ENCODE measurements at regions not wholly inside any gene's neighbourhood (a gene's known extent, or its start where the extent isn't known, plus 50 kb on each side); places are given as distances from the start of the nearest gene placed in this dataset.

- FAIRE-seq, result no peak
- no peak for DNase-seq (ENCODE audit: extremely low spot score, insufficient read length, low read depth)
Observed at GRCh38 chr5:167595196-167595595, 696.2 kb upstream of the WWC1 start.

- FAIRE-seq (no peak), DNase-seq (ENCODE audit: extremely low spot score, insufficient read length, low read depth) (no peak)
Observed at GRCh38 chr5:167598166-167598565, 693.3 kb upstream of the WWC1 start.

DNA sequence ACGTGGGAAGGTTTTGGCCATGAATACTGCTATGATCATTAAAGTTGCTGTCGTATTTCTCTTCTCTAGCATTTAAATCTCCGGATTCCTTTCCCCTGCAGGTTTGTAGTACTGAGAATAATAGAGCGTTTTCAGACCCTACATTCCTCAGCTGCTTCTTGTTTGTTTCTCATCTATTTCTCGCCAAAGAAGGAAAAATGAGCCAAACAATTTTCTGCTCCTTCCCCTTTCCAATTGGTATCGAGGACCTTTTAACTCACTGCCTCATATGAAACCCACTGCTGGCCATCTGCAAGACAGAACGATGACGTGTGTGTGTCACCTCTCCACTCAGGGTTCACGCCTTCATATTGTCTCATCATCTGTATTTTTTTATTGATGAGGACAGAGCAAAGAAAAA is 689.4 kb upstream of the WWC1 start:
- FAIRE-seq (no peak), DNase-seq (ENCODE audit: extremely low spot score, insufficient read length, low read depth) (no peak)

DNA sequence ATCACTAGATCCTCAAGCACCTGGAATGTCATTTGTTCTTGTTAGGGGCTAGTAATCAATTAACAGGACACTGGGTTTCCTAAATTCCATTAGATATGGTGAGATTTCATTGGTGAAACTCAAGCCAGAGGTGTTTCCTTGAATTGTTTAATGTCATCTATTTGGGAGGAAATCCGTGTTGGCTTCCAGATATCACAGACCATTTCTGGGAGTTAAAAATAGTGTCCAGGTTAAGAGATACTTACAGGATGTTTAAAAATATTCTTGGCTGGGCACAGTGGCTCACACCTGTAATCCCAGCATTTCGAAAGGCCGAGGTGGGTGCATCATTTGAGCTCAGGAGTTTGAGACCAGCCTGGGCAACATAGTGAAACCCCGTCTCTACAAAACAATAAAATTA is 688.3 kb upstream of the WWC1 start:
- DNase-seq (ENCODE audit: extremely low spot score, insufficient read length, low read depth) (no peak), FAIRE-seq (no peak)

- no peak for DNase-seq (ENCODE audit: extremely low spot score, insufficient read length, low read depth)
- no peak for FAIRE-seq
Observed at GRCh38 chr5:167608390-167609272, 682.8 kb upstream of the WWC1 start.

DNA sequence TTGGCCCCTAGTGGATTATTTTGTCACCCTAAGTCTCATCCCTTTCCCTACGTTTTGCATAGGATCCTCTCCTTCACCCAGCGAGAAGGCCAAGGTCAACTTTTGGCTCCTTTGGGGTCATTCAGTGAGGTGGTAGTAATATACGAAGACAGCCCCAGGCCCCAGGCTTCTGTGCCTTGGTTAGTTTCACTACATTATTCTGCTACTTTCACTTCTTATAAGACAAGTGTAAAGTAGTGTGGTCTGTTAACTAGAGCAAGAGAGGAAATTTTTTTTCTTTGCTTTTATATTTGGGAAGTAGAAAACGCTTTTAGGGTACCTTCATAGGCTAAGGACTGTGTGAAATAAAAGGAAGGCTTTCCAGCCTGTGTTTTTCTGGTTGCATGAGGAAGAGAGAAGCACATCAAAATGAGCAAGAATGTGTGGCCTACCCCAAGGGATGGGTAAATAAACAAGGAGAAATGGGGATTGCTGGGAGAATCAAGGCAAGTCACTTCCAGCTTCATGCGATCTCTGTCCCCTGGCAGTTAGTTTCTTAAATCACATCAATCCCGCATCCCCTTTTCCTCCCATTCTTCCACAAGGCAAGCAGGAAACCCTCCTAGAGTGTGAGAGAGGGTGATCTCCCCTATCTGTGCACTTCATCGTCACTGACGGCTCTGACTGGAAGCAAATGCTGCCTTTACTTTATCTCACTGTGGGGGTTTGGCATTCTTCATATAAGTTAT is 677.0 kb upstream of the WWC1 start:
- FAIRE-seq, result no peak

GRCh38 chr5:167616043-167616890 is 675.2 kb upstream of the WWC1 start:
- FAIRE-seq, result no peak
- DNase-seq (ENCODE audit: extremely low spot score, insufficient read length, low read depth), result no peak

More for the DNA sequence above, 677.0 kb upstream of the WWC1 start:
- no peak for DNase-seq (ENCODE audit: extremely low spot score, insufficient read length, low read depth)

DNA sequence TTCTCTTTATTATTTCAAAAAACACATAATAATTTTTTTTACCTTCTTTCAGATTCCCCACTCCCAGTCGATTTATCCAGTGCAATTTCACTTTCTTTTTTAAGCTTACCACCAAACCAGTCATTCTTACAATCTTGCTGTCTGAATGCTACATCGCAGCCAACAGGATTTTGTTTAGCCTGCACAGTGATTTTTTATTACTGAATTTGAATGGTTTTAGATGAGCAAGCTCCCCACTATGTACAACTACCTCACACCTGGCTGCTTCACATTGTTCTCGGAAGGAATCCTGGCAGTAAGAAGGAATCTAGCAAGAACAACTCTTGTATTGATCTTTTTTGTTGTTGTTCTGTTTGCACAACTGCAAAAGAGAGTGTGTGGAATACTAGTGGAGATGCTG is 668.1 kb upstream of the WWC1 start:
- no peak for FAIRE-seq

DNA sequence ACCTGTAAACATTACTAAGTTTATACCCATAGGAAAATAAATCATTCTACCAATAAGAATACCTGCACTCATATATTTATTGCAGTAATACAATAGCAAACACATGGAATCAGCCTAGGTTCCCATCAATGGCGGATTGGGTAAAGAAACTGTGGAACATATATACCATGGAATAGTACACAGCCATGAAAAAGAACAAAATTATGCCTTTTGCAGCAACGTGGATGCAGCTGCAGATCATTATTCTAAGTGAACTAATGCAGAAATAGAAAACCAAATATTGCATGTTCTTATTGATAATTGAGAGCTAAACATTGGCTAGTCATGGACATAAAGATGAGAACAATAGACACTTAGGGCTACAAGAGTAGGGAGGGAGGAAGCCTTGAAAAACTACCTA is 667.4 kb upstream of the WWC1 start:
- FAIRE-seq (no peak), DNase-seq (ENCODE audit: extremely low spot score, insufficient read length, low read depth) (no peak)

More for the DNA sequence above, 668.1 kb upstream of the WWC1 start:
- DNase-seq (ENCODE audit: extremely low spot score, insufficient read length, low read depth), result no peak

DNA sequence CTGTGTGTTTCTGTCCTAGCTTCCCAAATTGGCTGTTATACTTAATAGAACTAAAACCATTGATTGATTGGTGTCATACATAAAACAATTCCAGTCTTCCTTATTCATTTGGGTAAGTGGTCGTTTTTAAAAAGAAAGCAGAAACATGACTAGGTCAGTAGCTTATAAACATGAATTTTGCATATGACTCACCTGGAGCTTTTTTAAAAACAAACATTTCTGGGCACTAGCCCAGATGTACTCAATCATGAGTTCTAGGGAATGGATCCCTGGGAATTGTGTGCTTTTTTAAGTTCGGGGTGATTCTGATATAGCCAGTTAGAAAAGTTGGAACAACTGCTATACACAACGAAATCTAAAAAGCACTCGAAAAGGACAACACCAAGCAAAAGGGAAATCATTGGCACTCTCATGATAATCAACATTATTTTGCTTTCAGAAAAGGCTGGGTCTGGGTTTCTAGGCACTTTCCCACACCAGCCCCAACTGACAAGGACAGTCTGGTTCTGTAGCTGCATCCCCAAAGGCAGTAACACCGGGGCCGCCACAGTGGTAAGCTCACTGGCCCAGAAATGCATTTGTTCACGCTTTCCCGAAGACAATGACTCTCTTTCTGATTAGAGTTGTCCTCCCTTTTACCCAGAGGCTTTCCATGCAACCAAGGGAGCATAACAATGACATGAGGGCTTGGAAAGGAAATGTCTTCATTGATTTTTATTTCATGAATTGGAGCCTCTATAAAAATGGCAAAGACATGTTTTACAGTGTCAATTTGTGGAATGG is 664.9 kb upstream of the WWC1 start:
- FAIRE-seq (no peak), DNase-seq (ENCODE audit: extremely low spot score, insufficient read length, low read depth) (no peak)

DNA sequence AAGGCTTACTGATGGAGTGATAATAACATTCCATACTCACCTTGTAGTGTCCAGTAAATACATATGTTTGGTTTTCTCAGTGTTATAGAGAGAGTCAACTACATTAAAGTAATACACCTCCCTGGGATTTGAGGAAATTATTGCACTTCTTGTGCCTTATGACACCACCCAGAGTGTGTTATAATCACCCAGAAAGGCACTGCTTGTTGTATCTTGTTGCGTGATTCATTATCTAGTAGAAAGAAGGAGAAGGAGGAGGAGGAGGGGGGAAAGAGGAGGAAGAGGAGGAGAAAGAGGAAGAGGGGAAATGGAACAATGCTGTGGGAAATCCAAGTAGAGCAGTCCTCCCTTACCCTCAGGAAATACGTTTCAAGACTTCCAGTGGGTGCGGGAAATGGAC is 661.8 kb upstream of the WWC1 start:
- FAIRE-seq (no peak), DNase-seq (ENCODE audit: extremely low spot score, insufficient read length, low read depth) (no peak)

DNA sequence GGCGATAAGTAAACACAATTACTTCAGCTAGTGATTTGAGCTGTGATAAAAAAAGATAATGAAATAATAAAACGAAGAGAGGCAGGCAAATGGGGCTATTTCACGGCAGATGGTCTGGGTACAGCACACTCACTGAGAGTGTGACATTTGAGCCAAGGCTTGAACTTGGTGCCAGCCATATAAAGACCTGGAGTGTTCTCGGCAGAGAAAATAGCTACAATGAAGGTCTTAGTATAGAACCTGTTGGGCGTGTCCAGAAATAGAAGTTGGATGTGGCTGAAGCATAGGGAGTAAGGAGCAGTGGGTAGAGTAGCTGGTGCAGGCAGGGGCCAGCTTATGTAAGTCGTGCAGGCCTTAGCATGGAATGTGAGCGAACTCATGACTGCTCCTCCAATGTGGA is 660.3 kb upstream of the WWC1 start:
- FAIRE-seq (no peak), DNase-seq (ENCODE audit: extremely low spot score, insufficient read length, low read depth) (no peak)

DNA sequence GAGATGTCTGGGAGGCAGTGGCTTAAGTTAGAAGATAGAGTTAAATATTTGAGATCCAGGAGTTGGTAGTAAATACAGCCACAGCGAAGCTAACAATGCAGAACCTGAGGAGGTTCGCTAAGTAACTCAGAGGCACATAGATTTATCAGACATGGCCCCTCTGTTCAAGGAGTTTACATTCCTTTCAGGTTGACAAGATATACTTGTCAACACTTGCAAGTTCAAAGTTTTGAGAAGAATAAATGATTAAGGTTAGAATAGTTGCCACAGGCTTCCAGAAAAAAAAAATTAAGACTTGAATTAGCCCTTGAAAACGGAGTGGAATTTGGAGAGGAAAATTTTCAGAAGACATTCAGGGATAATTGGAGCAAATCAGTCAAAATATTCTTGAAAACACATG is 658.3 kb upstream of the WWC1 start:
- DNase-seq (ENCODE audit: extremely low spot score, insufficient read length, low read depth) (no peak), FAIRE-seq (no peak)

DNA sequence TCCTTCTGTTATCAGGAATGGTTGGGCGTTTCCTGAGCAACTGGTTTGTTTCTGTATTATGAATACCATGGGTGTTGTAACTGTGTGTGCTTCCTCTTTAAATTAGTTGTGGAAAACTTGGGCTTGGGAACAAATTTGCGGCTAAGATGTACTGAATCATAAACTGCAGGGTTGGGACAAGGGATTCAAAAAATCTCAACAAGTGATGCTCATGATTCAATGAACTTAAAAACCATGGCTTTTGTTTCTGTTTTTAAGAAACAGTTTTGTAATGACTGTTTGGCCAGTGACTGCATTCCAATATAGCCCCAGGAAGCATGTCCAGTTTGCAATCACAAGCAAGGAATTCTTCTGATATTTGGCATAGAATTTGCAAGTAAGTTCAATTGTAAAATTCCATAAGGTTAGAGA is 657.5 kb upstream of the WWC1 start:
- DNase-seq (ENCODE audit: extremely low spot score, insufficient read length, low read depth) (no peak), FAIRE-seq (no peak)

DNA sequence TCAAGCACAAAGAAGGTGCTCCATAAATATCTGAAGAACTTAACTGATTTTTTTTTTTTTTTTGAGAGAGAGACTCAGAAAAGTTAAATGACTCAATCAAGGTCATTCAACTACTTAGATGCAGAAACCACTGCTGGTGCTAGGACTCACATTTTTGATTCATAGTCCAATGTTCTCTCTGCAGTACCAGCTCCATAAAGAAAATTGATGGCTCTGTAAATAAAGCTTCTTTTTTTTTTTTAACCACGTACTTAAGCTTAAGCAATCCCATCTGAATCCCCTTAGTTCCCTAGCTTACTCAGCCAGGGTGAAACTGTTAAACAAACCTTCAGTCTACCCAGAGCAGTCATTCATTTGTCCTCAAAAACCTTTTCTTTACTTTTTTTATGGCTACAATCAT is 657.0 kb upstream of the WWC1 start:
- no peak for DNase-seq (ENCODE audit: extremely low spot score, insufficient read length, low read depth)
- no peak for FAIRE-seq

DNA sequence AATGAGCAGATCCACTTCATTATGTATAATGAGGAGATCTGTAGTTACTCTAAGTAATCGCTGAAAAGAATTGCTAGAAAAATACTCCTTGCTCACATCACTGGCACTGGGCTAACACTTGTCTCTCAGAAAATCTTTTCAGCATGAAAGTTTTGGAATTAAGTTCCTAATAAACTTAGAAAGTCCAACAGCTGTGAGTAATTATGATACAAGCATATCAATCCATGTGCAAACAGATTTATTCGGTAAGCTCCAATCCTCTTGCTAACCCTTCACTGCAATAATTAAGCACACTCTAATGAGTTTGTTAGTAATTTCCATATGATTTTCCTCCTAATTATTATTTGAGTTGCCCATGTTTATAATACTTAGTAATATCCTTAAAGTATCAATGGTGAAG is 652.6 kb upstream of the WWC1 start:
- DNase-seq (ENCODE audit: extremely low spot score, insufficient read length, low read depth) (no peak), FAIRE-seq (no peak)

DNA sequence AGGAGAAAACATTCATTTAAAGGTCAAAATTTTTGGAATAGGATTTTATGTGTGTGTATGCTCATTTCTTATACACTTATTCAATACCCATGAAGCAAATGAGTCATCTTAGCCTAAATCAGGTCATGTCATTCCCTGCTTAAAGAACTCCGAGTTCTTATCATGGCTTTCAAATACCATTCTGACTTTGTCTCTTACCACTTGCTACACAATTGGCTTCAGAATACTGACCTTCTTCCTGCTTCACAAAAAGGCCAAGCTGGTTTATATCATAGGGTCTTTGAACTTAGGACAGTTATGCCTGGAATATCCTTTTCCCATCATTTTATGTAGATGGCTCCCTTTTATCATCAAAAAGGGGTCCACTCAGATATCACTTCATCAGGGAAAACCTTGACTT is 652.2 kb upstream of the WWC1 start:
- FAIRE-seq, result no peak
- DNase-seq (ENCODE audit: extremely low spot score, insufficient read length, low read depth), result no peak

DNA sequence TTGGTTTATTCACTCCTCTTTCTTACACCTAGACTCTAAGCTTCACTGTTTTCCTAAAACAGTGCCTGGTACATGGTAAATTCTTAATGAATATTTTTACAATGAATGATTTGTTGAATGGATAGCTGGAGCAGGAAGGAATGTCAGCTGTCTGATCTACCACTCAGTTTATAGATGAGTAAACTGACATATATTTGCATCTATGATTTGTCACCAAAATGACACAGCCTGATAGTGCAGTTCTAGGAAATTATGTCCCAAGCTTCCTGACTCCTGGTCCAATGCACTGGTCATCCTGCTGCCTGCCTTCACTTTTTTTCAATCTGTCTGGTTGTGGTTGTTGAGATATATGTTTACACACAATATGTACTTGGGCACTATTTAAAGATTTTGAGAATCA is 651.7 kb upstream of the WWC1 start:
- FAIRE-seq (no peak), DNase-seq (ENCODE audit: extremely low spot score, insufficient read length, low read depth) (no peak)

DNA sequence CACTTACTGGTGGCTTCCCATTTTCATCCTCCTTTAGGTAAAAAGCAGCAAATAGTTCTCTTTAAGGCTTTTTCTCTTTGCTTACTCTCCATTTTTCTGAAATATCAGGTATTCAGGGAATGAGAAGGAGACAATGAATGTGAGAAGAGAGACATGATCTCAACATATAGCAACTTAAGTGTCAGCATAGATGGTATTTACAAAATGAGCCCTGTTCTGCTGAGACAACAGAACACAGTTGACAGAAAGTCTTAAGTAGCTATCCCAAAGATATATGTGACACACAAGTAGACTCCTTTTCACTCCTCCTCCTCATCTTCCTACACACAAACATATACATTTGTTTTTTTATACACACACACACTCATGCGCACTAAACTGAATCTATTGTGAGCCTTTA is 649.3 kb upstream of the WWC1 start:
- no peak for FAIRE-seq

More for the DNA sequence above, 649.3 kb upstream of the WWC1 start:
- no peak for DNase-seq (ENCODE audit: extremely low spot score, insufficient read length, low read depth)

All from GM18507 (cell line).